DND-41 (cell line): ENCODE measurements at regions not wholly inside any gene's neighbourhood (a gene's known extent, or its start where the extent isn't known, plus 50 kb on each side); places are given as distances from the start of the nearest gene placed in this dataset.

Source experiments
- EZH2 ChIP-seq: IDR thresholded peaks from 3 replicates; pipeline ENCODE4 v1.6.1; 2012; ENCODE audit warnings: borderline replicate concordance, low read depth, mild to moderate bottlenecking, moderate library complexity, low read length, inconsistent platforms; ENCODE audit not compliant: severe bottlenecking
- TF ChIP-seq, protein P1 (sequence below): IDR thresholded peaks from 2 replicates; pipeline ENCODE4 v1.5.1; 2012; ENCODE audit warnings: borderline replicate concordance, low read length, moderate library complexity, mild to moderate bottlenecking; ENCODE audit not compliant: poor library complexity, severe bottlenecking; ENCODE audit errors: extremely low read depth

DNA sequence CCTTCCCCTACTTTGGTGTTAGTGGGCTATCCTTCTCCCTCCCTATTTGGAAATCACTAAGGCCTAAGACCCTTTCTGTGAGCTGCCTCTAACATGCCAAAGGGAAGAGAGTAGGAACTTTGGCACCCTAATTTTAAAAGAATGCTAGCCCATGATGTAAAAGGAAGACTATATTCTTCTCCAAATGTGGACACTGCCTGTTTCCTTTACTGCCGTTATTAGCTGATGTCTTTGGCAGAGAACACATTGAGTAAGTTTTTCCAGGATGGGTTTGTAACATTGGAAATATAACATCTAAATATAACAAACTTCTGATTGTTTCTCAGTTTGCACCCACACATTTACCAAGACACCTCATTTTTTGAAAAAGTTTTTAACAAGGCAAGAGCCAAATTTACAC lies 56.9 kb upstream of the TNKS2 start:
- TF ChIP-seq, protein P1, sequence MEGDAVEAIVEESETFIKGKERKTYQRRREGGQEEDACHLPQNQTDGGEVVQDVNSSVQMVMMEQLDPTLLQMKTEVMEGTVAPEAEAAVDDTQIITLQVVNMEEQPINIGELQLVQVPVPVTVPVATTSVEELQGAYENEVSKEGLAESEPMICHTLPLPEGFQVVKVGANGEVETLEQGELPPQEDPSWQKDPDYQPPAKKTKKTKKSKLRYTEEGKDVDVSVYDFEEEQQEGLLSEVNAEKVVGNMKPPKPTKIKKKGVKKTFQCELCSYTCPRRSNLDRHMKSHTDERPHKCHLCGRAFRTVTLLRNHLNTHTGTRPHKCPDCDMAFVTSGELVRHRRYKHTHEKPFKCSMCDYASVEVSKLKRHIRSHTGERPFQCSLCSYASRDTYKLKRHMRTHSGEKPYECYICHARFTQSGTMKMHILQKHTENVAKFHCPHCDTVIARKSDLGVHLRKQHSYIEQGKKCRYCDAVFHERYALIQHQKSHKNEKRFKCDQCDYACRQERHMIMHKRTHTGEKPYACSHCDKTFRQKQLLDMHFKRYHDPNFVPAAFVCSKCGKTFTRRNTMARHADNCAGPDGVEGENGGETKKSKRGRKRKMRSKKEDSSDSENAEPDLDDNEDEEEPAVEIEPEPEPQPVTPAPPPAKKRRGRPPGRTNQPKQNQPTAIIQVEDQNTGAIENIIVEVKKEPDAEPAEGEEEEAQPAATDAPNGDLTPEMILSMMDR = no peak
- no peak for TF ChIP-seq EZH2
